Mesenchymal stem cell (in vitro differentiated cells and primary cell): ENCODE measurements at regions not wholly inside any gene's neighbourhood (a gene's known extent, or its start where the extent isn't known, plus 50 kb on each side); places are given as distances from the start of the nearest gene placed in this dataset.

ENCODE experiments used
- DNase-seq: peaks from one replicate; pipeline ENCODE4 v3.0.0-alpha.2; 2013
- H2AFZ ChIP-seq: one replicate; pipeline ENCODE4 v1.6.1; 2013; ENCODE audit warnings: low read depth, mild to moderate bottlenecking, control low read depth, inconsistent platforms, low read length, moderate library complexity
- H2AK5ac ChIP-seq: 2 replicates; pipeline ENCODE4 v1.6.1; 2013; ENCODE audit warnings: low read length, moderate library complexity, mild to moderate bottlenecking, inconsistent platforms; ENCODE audit not compliant: severe bottlenecking
- H2BK120ac ChIP-seq: one replicate; pipeline ENCODE4 v1.6.1; 2013; ENCODE audit warnings: low read depth, mild to moderate bottlenecking, inconsistent platforms, low read length, moderate library complexity
- H2BK12ac ChIP-seq, 2 experiments: one replicate each; pipeline ENCODE4 v1.6.1; 2013; ENCODE audit warnings: inconsistent platforms in 2 of 2, low read length in 2 of 2, mild to moderate bottlenecking in 2 of 2, moderate library complexity in 2 of 2, control low read depth in 1 of 2
- H2BK15ac ChIP-seq: one replicate; pipeline ENCODE4 v1.6.1; 2013; ENCODE audit warnings: mild to moderate bottlenecking, low read depth, inconsistent platforms; ENCODE audit not compliant: poor library complexity, severe bottlenecking
- H2BK5ac ChIP-seq: 2 replicates; pipeline ENCODE4 v1.6.1; 2013; ENCODE audit warnings: low read depth, mild to moderate bottlenecking, low read length, control low read depth, inconsistent platforms; ENCODE audit not compliant: poor library complexity, severe bottlenecking
- H3K14ac ChIP-seq, 2 experiments: one replicate each; pipeline ENCODE4 v1.6.1; 2013; ENCODE audit warnings: inconsistent platforms in 2 of 2, low read length in 2 of 2, control low read depth in 1 of 2, mild to moderate bottlenecking in 1 of 2, moderate library complexity in 1 of 2
- H3K18ac ChIP-seq, 2 experiments: one replicate each; pipeline ENCODE4 v1.6.1; 2013; ENCODE audit warnings: inconsistent platforms in 2 of 2, low read length in 2 of 2, control low read depth in 1 of 2, low read depth in 1 of 2, mild to moderate bottlenecking in 1 of 2
- H3K23ac ChIP-seq, 2 experiments: one replicate each; pipeline ENCODE4 v1.6.1; 2013; ENCODE audit warnings: inconsistent platforms in 2 of 2, low read length in 2 of 2, mild to moderate bottlenecking in 2 of 2, moderate library complexity in 2 of 2, control low read depth in 1 of 2
- H3K27ac ChIP-seq: 2 replicates; pipeline ENCODE4 v1.5.1; 2013; ENCODE audit warnings: mild to moderate bottlenecking, moderate library complexity, low read length, control low read depth, inconsistent platforms; ENCODE audit not compliant: poor library complexity, severe bottlenecking
- H3K27me3 ChIP-seq, 2 experiments: 2 replicates each; pipeline versions ENCODE4 v1.6.1 to v1.7.0; 2013; ENCODE audit warnings: low read length in 2 of 2, mild to moderate bottlenecking in 2 of 2, moderate library complexity in 2 of 2, control low read depth in 1 of 2, inconsistent platforms in 1 of 2; ENCODE audit not compliant: control insufficient read depth in 1 of 2, insufficient read depth in 1 of 2
- H3K36me3 ChIP-seq, 2 experiments: 2 replicates each; pipeline versions ENCODE4 v1.6.1 to v1.7.0; 2013; ENCODE audit warnings: low read length in 2 of 2, control low read depth in 1 of 2, inconsistent platforms in 1 of 2, low read depth in 1 of 2, mild to moderate bottlenecking in 1 of 2; ENCODE audit not compliant: insufficient read depth in 2 of 2, control insufficient read depth in 1 of 2
- H3K4ac ChIP-seq, 2 experiments: one replicate each; pipeline ENCODE4 v1.6.1; 2013; ENCODE audit warnings: inconsistent platforms in 2 of 2, low read length in 2 of 2, mild to moderate bottlenecking in 2 of 2, moderate library complexity in 2 of 2, control low read depth in 1 of 2, low read depth in 1 of 2
- H3K4me1 ChIP-seq: 2 replicates; pipeline ENCODE4 v1.6.1; 2013; ENCODE audit warnings: low read depth, low read length, control low read depth; ENCODE audit not compliant: control insufficient read depth, insufficient read depth
- H3K4me2 ChIP-seq: 2 replicates; pipeline ENCODE4 v1.6.1; 2013; ENCODE audit warnings: low read length, mild to moderate bottlenecking, inconsistent platforms; ENCODE audit not compliant: poor library complexity, severe bottlenecking
- H3K4me3 ChIP-seq, 2 experiments: 2 replicates each; pipeline versions ENCODE4 v1.5.1 to v1.7.0; 2013; ENCODE audit warnings: low read length in 2 of 2, mild to moderate bottlenecking in 2 of 2, control low read depth in 1 of 2, low read depth in 1 of 2; ENCODE audit not compliant: insufficient read depth in 1 of 2
- H3K79me1 ChIP-seq: replicated peaks from 2 replicates; pipeline ENCODE4 v1.6.1; 2013; ENCODE audit warnings: mild to moderate bottlenecking, control low read depth, low read length, inconsistent platforms; ENCODE audit not compliant: poor library complexity, severe bottlenecking
- H3K9ac ChIP-seq: 2 replicates; pipeline ENCODE4 v1.7.0; 2013; ENCODE audit warnings: mild to moderate bottlenecking, low read length, moderate library complexity
- H3K9me3 ChIP-seq: 2 replicates; pipeline ENCODE4 v1.7.0; 2013; ENCODE audit warnings: mild to moderate bottlenecking, low read length; ENCODE audit not compliant: control insufficient read depth
- H4K8ac ChIP-seq: one replicate; pipeline ENCODE4 v1.6.1; 2013; ENCODE audit warnings: inconsistent platforms, mild to moderate bottlenecking, low read length, moderate library complexity
- H4K91ac ChIP-seq: one replicate; pipeline ENCODE4 v1.6.1; 2013; ENCODE audit warnings: mild to moderate bottlenecking, low read length, inconsistent platforms
- WGBS: methylation state at CpG from one replicate; pipeline ENCODE4 v1.1.7; 2013; ENCODE audit warnings: mixed read lengths; 5-methylcytosine and 5-hydroxymethylcytosine counted together

DNA sequence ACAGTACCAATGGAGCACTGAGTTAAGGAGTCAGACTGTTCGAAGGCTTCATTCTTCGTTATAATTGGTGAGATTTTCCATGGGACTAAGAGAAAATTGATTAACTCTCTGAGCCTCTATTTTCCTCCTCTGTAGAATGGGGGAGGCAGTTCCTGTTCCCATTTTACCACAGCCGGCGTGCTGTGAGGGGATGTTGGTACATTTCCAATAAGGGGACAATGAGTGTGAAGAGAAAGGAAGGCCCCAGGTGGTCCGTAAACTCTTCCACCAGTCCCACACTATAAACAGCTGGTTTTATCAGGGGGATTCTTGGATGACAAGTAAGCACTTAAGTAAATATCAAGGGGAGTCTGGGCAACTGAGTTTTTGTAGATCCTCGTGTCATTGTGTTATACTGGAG, 109.9 kb downstream of the DAD1 start:
- Histone ChIP-seq H3K9me3 (no peaks in the 10 kb centered on the region), H3K27me3 (peaks cover 0 to 68% of the 10 kb centered on the region in 2 experiments), H2AK5ac (no peak overlapping the region), H4K8ac (no peak overlapping the region), H3K36me3 (no peaks in the 10 kb centered on the region), H2BK120ac (no peak overlapping the region), H3K14ac (no peak overlapping the region), H3K4me2 (no peak overlapping the region), H3K4me3 (no peak overlapping the region), H2BK15ac (no peak overlapping the region), H4K91ac (no peak overlapping the region), H3K27ac (no peak overlapping the region), H3K9ac (no peak overlapping the region), H3K18ac (no peak overlapping the region), H3K4me1 (peaks cover 6% of the 10 kb centered on the region), H3K4ac (no peak overlapping the region), H3K79me1 (no peaks in the 10 kb centered on the region), H2AFZ (no peak overlapping the region), H2BK5ac (no peak overlapping the region), H2BK12ac (no peak overlapping the region), H3K23ac (no peak overlapping the region)
- DNase-seq, result no peak
- WGBS, result 88% methylated on average over 3 of the region's 6 CpGs

DNA sequence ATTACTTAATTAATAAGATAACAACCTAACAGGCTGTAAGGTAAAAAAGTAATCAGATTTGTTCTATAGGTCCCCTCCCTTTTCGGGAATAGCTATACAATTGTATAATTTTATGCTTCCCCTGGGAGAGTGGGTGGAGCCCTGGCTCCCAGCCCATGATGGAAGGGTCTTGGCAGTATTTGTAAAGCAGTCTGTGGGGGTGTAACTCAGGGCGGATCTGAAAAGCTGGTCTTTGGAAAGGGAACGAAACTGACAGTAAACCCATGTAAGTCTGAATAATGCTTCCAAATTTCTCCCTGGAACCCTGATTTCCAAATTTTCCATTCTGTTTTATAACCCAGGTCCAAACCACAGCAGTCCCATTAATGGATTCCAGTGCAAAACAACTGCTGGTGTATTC, 110.4 kb downstream of the DAD1 start:
- H3K18ac ChIP-seq, result no peak overlapping the region
- peaks cover 0 to 66% of the 10 kb centered on the region in 2 experiments for H3K27me3 ChIP-seq
- no peaks in the 10 kb centered on the region for H3K9me3 ChIP-seq
- H2AK5ac ChIP-seq, result no peak overlapping the region
- 86% methylated on average over 2 of the region's 3 CpGs for WGBS
- H3K4me3 ChIP-seq, result no peak overlapping the region
- no peak overlapping the region for H3K23ac ChIP-seq
- no peak overlapping the region for H2BK15ac ChIP-seq
- H3K14ac ChIP-seq, result no peak overlapping the region
- DNase-seq, result no peak
- no peak overlapping the region for H4K8ac ChIP-seq
- no peak overlapping the region for H4K91ac ChIP-seq
- H3K9ac ChIP-seq, result no peak overlapping the region
- no peaks in the 10 kb centered on the region for H3K79me1 ChIP-seq
- no peak overlapping the region for H3K4me2 ChIP-seq
- H2BK5ac ChIP-seq, result no peak overlapping the region
- H3K4me1 ChIP-seq, result peaks cover 4% of the 10 kb centered on the region
- no peak overlapping the region for H3K4ac ChIP-seq
- H2BK120ac ChIP-seq, result no peak overlapping the region
- H3K36me3 ChIP-seq, result no peaks in the 10 kb centered on the region
- H2AFZ ChIP-seq, result no peak overlapping the region
- H3K27ac ChIP-seq, result no peak overlapping the region
- H2BK12ac ChIP-seq, result no peak overlapping the region

DNA sequence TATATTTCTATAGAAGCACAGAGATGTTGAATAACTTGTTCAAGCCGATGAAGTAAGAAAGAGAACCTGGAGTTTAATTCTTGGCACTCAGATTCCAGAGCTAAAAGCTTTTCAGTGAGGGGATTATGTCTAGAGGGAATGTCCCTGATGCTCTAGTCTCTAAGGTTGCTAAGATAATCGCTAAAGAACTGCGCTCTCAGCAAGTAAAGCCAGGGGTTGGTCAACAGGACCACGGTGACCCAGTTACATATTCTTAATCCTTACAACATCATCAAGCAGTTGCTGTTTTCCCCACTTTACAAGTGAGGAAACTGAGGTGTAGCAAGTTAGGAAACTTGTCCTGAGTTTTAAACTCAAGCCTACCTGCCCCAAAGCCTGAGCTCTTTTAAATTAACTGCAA, 110.8 kb downstream of the DAD1 start:
- Histone ChIP-seq H4K91ac (no peak overlapping the region), H3K4ac (no peak overlapping the region), H2AFZ (no peak overlapping the region), H3K23ac (no peak overlapping the region), H3K9ac (no peak overlapping the region), H2AK5ac (no peak overlapping the region), H3K9me3 (no peaks in the 10 kb centered on the region), H2BK120ac (no peak overlapping the region), H3K27ac (no peak overlapping the region), H3K36me3 (no peaks in the 10 kb centered on the region), H2BK15ac (no peak overlapping the region), H3K4me2 (no peak overlapping the region), H3K27me3 (peaks cover 0 to 65% of the 10 kb centered on the region in 2 experiments), H3K18ac (no peak overlapping the region), H2BK12ac (no peak overlapping the region), H3K79me1 (no peaks in the 10 kb centered on the region), H2BK5ac (no peak overlapping the region), H3K4me1 (peaks cover 4% of the 10 kb centered on the region), H4K8ac (no peak overlapping the region), H3K4me3 (no peak overlapping the region), H3K14ac (no peak overlapping the region)
- DNase-seq, result no peak
- WGBS, result 100% methylated on average over 2 of the region's 4 CpGs

- H3K36me3 ChIP-seq, result no peaks in the 10 kb centered on the region
- no peak overlapping the region for H3K23ac ChIP-seq
- no peak overlapping the region for H2BK120ac ChIP-seq
- H3K4me1 ChIP-seq, result peaks cover 6% of the 10 kb centered on the region
- no peak overlapping the region for H3K14ac ChIP-seq
- H2BK15ac ChIP-seq, result no peak overlapping the region
- no peak overlapping the region for H4K91ac ChIP-seq
- H3K4me2 ChIP-seq, result no peak overlapping the region
- peaks cover 0 to 62% of the 10 kb centered on the region in 2 experiments for H3K27me3 ChIP-seq
- H2BK12ac ChIP-seq, result peak overlapping the region in 1 of 2 experiments; percentile 83
- H3K18ac ChIP-seq, result peak overlapping the region; percentile 15 to 28
- H3K79me1 ChIP-seq, result no peaks in the 10 kb centered on the region
- no peaks in the 10 kb centered on the region for H3K9me3 ChIP-seq
- H3K9ac ChIP-seq, result no peak overlapping the region
- WGBS, result 93% methylated on average over 4 of the region's 5 CpGs
- no peak for DNase-seq
- no peak overlapping the region for H3K4ac ChIP-seq
- no peak overlapping the region for H2AK5ac ChIP-seq
- no peak overlapping the region for H3K4me3 ChIP-seq
- no peak overlapping the region for H2AFZ ChIP-seq
- H2BK5ac ChIP-seq, result no peak overlapping the region
- no peak overlapping the region for H4K8ac ChIP-seq
- no peak overlapping the region for H3K27ac ChIP-seq
Measured at GRCh38 chr14:22477569-22478194, 111.3 kb downstream of the DAD1 start.
